RWPE2 (cell line): ENCODE measurements at regions not wholly inside any gene's neighbourhood (a gene's known extent, or its start where the extent isn't known, plus 50 kb on each side); places are given as distances from the start of the nearest gene placed in this dataset.
A peak's percentile ranks its signal among the peaks of the same experiment; 100 is the strongest.

Experiments
- ATAC-seq: fragments of 200-7000 bp; cut with Tn5 transposase; 3 replicates; pipeline ENCODE4 v1.9.1; 2021; ENCODE audit warnings: low read depth
- DNase-seq: peaks from one replicate; pipeline ENCODE4 v3.0.0-alpha.2; 2020; ENCODE audit warnings: low spot score
- H3K27ac ChIP-seq: fragments of 450-650 bp; 2 replicates; pipeline ENCODE4 v1.5.1; 2017; ENCODE audit warnings: mild to moderate bottlenecking; ENCODE audit not compliant: poor library complexity, severe bottlenecking
- H3K27me3 ChIP-seq: fragments of 250-450 bp; sonication (Bioruptor Pico); 2 replicates; pipeline ENCODE4 v1.5.1; 2021; ENCODE audit warnings: mild to moderate bottlenecking, moderate library complexity; ENCODE audit not compliant: insufficient read depth, poor library complexity, severe bottlenecking
- H3K36me3 ChIP-seq: fragments of 250-450 bp; sonication (Bioruptor Pico); 2 replicates; pipeline ENCODE4 v1.5.1; 2020; ENCODE audit warnings: low read depth, mild to moderate bottlenecking, moderate library complexity
- H3K4me1 ChIP-seq: fragments of 250-450 bp; sonication (Bioruptor Pico); 2 replicates; pipeline ENCODE4 v1.5.1; 2021; ENCODE audit warnings: mild to moderate bottlenecking, moderate library complexity; ENCODE audit not compliant: insufficient read depth, poor library complexity, severe bottlenecking
- H3K4me3 ChIP-seq: fragments of 250-450 bp; sonication (Bioruptor Pico); 2 replicates; pipeline ENCODE4 v1.5.1; 2021; ENCODE audit warnings: mild to moderate bottlenecking, moderate library complexity; ENCODE audit not compliant: severe bottlenecking
- H3K9me3 ChIP-seq: fragments of 250-450 bp; sonication (Bioruptor Pico); 2 replicates; pipeline ENCODE4 v1.5.1; 2021; ENCODE audit warnings: mild to moderate bottlenecking, moderate library complexity; ENCODE audit not compliant: severe bottlenecking
- TF ChIP-seq, protein P1 (sequence below): fragments of 450-650 bp; IDR thresholded peaks from one replicate; pipeline ENCODE4 v1.5.1; 2017; ENCODE audit warnings: mild to moderate bottlenecking, moderate library complexity; ENCODE audit not compliant: poor library complexity, severe bottlenecking

DNA sequence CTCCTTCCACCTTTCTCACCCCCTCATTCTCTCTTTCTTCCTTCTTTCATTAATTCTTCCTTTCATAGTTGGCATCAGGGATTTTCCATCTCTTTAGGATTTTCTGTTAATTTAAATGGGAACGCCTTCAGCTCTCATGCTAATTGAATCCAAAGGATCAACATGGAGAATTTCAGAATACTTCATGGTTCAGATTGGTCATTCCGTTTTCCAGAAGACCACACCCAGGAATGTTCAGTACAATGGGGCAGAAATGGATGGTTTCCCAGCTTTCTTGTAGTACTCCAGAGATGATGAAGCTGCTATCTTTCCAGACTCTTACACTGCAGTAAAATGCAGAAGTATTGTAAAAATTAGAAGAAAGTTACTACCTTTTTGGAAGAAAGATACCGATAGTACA, 440.0 kb downstream of the DAD1 start:
- DNase-seq (no peak), ATAC-seq (no peak)
- Histone ChIP-seq H3K4me3 (no peak overlapping the region), H3K4me1 (no peaks in the 10 kb centered on the region), H3K27me3 (no peaks in the 10 kb centered on the region), H3K27ac (no peak overlapping the region), H3K36me3 (no peaks in the 10 kb centered on the region), H3K9me3 (peaks cover 3% of the 10 kb centered on the region)
- TF ChIP-seq, protein P1, sequence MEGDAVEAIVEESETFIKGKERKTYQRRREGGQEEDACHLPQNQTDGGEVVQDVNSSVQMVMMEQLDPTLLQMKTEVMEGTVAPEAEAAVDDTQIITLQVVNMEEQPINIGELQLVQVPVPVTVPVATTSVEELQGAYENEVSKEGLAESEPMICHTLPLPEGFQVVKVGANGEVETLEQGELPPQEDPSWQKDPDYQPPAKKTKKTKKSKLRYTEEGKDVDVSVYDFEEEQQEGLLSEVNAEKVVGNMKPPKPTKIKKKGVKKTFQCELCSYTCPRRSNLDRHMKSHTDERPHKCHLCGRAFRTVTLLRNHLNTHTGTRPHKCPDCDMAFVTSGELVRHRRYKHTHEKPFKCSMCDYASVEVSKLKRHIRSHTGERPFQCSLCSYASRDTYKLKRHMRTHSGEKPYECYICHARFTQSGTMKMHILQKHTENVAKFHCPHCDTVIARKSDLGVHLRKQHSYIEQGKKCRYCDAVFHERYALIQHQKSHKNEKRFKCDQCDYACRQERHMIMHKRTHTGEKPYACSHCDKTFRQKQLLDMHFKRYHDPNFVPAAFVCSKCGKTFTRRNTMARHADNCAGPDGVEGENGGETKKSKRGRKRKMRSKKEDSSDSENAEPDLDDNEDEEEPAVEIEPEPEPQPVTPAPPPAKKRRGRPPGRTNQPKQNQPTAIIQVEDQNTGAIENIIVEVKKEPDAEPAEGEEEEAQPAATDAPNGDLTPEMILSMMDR, result no peak

GRCh38 chr14:22147716-22148115, 441.3 kb downstream of the DAD1 start:
- TF ChIP-seq, protein P1, result peak; percentile 44
- ATAC-seq, result peak; percentile 40; the same call in 1 of the 3 replicates
- peaks cover 3% of the 10 kb centered on the region for H3K9me3 ChIP-seq
- no peaks in the 10 kb centered on the region for H3K4me1 ChIP-seq
- H3K27ac ChIP-seq, result no peak overlapping the region
- no peaks in the 10 kb centered on the region for H3K36me3 ChIP-seq
- no peaks in the 10 kb centered on the region for H3K27me3 ChIP-seq
- no peak for DNase-seq
- no peak overlapping the region for H3K4me3 ChIP-seq

- DNase-seq (no peak), ATAC-seq (peak; percentile 93)
- no peaks in the 10 kb centered on the region for H3K9me3 ChIP-seq
- no peak overlapping the region for H3K27ac ChIP-seq
- TF ChIP-seq, protein P1, result no peak
- no peaks in the 10 kb centered on the region for H3K36me3 ChIP-seq
- H3K4me1 ChIP-seq, result no peaks in the 10 kb centered on the region
- H3K27me3 ChIP-seq, result no peaks in the 10 kb centered on the region
- H3K4me3 ChIP-seq, result no peak overlapping the region
Observed at GRCh38 chr14:22143363-22143762, 445.7 kb downstream of the DAD1 start.

DNA sequence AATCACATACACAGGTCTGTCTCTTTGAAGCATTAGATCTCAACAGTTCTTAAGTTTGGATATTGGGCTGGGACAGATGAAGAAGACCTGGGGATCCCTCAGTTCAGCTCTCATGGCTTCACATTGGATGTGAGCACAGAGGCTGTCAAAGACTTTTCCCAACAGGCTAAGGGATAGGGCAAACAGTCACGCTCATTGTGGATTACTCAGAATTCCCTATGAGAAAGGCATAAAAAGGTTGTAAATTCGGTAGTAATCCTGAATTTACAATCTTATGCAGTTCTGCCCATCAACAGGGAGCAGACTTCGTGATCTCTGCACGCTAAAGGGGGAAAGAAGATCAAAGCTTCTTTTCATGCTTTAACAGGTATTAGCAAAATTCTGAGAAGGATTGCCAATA, 448.4 kb downstream of the DAD1 start:
- TF ChIP-seq, protein P1, result no peak
- no peaks in the 10 kb centered on the region for H3K4me1 ChIP-seq
- peaks cover 3% of the 10 kb centered on the region for H3K9me3 ChIP-seq
- ATAC-seq, result no peak
- no peak for DNase-seq
- H3K27ac ChIP-seq, result no peak overlapping the region
- no peak overlapping the region for H3K4me3 ChIP-seq
- H3K36me3 ChIP-seq, result no peaks in the 10 kb centered on the region
- no peaks in the 10 kb centered on the region for H3K27me3 ChIP-seq

GRCh38 chr14:22131749-22132476, 457.1 kb downstream of the DAD1 start:
- H3K27me3 ChIP-seq, result no peaks in the 10 kb centered on the region
- no peak overlapping the region for H3K27ac ChIP-seq
- H3K36me3 ChIP-seq, result no peaks in the 10 kb centered on the region
- TF ChIP-seq, protein P1, result peak; percentile 63
- DNase-seq (no peak), ATAC-seq (no peak)
- H3K9me3 ChIP-seq, result peaks cover 7% of the 10 kb centered on the region
- no peaks in the 10 kb centered on the region for H3K4me1 ChIP-seq
- H3K4me3 ChIP-seq, result no peak overlapping the region
